ENCODE measurements at regions not wholly inside any gene's neighbourhood (a gene's known extent, or its start where the extent isn't known, plus 50 kb on each side); places are given as distances from the start of the nearest gene placed in this dataset.

DNA sequence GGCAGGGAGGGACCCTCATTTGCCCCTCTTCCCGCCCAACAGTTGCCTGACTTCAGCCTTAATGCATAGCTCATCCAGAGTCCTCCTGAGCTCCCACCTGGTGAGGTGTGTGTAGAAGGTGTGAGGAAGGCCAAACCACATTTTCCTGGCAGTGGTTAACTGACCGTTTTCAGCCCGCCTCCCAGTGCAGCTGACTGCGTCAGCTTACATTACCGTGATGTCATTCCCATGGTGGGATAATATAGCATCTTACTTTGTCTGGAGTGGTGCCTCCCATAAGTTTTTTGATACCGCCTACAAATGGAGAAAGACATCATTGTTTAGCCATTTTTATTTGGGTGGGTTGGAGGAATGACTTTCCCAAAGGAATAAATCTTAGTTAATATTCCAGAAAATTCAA lies 151.9 kb downstream of the C9orf152 start:
- TF ChIP-seq, protein P1, sequence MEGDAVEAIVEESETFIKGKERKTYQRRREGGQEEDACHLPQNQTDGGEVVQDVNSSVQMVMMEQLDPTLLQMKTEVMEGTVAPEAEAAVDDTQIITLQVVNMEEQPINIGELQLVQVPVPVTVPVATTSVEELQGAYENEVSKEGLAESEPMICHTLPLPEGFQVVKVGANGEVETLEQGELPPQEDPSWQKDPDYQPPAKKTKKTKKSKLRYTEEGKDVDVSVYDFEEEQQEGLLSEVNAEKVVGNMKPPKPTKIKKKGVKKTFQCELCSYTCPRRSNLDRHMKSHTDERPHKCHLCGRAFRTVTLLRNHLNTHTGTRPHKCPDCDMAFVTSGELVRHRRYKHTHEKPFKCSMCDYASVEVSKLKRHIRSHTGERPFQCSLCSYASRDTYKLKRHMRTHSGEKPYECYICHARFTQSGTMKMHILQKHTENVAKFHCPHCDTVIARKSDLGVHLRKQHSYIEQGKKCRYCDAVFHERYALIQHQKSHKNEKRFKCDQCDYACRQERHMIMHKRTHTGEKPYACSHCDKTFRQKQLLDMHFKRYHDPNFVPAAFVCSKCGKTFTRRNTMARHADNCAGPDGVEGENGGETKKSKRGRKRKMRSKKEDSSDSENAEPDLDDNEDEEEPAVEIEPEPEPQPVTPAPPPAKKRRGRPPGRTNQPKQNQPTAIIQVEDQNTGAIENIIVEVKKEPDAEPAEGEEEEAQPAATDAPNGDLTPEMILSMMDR (IDR thresholded peaks at IDR 0.05): no peak
- TF ChIP-seq POLR2A (IDR thresholded peaks at IDR 0.05) (no peak), EP300 (IDR thresholded peaks at IDR 0.05) (no peak)
